OCI-LY3 (cell line): ENCODE measurements at regions not wholly inside any gene's neighbourhood (a gene's known extent, or its start where the extent isn't known, plus 50 kb on each side); places are given as distances from the start of the nearest gene placed in this dataset.
A peak's percentile ranks its signal among the peaks of the same experiment; 100 is the strongest.

Experiments
- H2AFZ ChIP-seq: fragments of 200-600, 300-600 bp; shearing (Covaris generic); 2 replicates; pipeline ENCODE4 v1.6.0; 2014; ENCODE audit warnings: antibody characterized with exemption, low read depth, low read length
- H3K27ac ChIP-seq: fragments of 200-600, 300-600 bp; sonication (generic); 2 replicates; pipeline ENCODE4 v1.5.1; 2014; ENCODE audit warnings: mild to moderate bottlenecking, low read length, moderate library complexity, mixed read lengths
- H3K27me3 ChIP-seq: fragments of 200-600, 300-600 bp; sonication (generic); 2 replicates; pipeline ENCODE4 v1.6.1; 2014; ENCODE audit warnings: low read depth, low read length, mixed read lengths
- H3K36me3 ChIP-seq: fragments of 200-600, 300-600 bp; sonication (generic); replicated peaks from 2 replicates; pipeline ENCODE3; 2014; ENCODE audit warnings: low read depth, low read length, mixed read lengths
- H3K4me1 ChIP-seq: fragments of 300-600, 200-600 bp; sonication (generic); 2 replicates; pipeline ENCODE4 v1.6.1; 2014; ENCODE audit warnings: low read length, mixed read lengths
- H3K4me2 ChIP-seq: fragments of 200-600, 300-600 bp; sonication (generic); 2 replicates; pipeline ENCODE4 v1.6.1; 2014; ENCODE audit warnings: low read length, mixed read lengths
- H3K4me3 ChIP-seq: fragments of 300-600, 200-600 bp; sonication (generic); 2 replicates; pipeline ENCODE4 v1.5.1; 2014; ENCODE audit warnings: antibody characterized with exemption, mild to moderate bottlenecking, low read length, moderate library complexity
- H3K79me2 ChIP-seq: fragments of 300-600, 200-600 bp; shearing (Covaris generic); 2 replicates; pipeline ENCODE4 v1.6.1; 2014; ENCODE audit warnings: mild to moderate bottlenecking, low read length, mixed read lengths
- H3K9ac ChIP-seq: fragments of 300-600, 200-600 bp; shearing (Covaris generic); 2 replicates; pipeline ENCODE4 v1.6.0; 2014; ENCODE audit warnings: mild to moderate bottlenecking, low read length, moderate library complexity
- H3K9me3 ChIP-seq: fragments of 200-600, 300-600 bp; shearing (Covaris generic); 2 replicates; pipeline ENCODE4 v1.6.1; 2014; ENCODE audit warnings: low read length, mixed read lengths; ENCODE audit not compliant: insufficient read depth
- H4K20me1 ChIP-seq: fragments of 200-600, 300-600 bp; sonication (generic); 2 replicates; pipeline ENCODE4 v1.6.1; 2016; ENCODE audit warnings: low read length, mixed read lengths; ENCODE audit not compliant: insufficient read depth
- EZH2phosphoT487 ChIP-seq: fragments of 200-600 bp; shearing (Covaris generic); IDR thresholded peaks from 2 replicates; pipeline ENCODE4 v1.6.1; 2018; ENCODE audit warnings: antibody characterized with exemption, mixed run types, low read depth
- TF ChIP-seq, protein P1 (sequence below): fragments of 200-600, 300-600 bp; sonication (generic); IDR thresholded peaks from 2 replicates; pipeline ENCODE4 v1.5.1; 2014; ENCODE audit warnings: antibody characterized with exemption, low read length, low read depth

DNA sequence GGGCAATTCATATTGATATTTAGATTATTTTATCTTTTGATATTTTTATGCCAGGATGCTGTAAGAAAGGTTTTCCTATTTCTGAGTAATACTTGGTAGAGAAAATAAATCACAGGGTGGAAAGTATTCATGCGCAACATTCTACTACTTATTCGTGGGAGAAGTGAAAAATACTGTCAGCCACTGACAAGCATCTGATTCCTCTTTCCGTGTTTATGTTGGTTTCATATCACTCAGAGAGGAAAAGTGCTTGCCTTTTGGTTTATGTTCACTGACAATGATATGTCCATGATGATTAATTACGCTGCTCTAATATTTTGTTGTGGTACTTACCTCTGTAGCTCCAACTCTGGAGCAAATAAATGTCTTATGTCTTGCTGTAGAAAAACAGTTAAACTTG, 429.4 kb downstream of the EDEM1 start:
- TF ChIP-seq, protein P1, sequence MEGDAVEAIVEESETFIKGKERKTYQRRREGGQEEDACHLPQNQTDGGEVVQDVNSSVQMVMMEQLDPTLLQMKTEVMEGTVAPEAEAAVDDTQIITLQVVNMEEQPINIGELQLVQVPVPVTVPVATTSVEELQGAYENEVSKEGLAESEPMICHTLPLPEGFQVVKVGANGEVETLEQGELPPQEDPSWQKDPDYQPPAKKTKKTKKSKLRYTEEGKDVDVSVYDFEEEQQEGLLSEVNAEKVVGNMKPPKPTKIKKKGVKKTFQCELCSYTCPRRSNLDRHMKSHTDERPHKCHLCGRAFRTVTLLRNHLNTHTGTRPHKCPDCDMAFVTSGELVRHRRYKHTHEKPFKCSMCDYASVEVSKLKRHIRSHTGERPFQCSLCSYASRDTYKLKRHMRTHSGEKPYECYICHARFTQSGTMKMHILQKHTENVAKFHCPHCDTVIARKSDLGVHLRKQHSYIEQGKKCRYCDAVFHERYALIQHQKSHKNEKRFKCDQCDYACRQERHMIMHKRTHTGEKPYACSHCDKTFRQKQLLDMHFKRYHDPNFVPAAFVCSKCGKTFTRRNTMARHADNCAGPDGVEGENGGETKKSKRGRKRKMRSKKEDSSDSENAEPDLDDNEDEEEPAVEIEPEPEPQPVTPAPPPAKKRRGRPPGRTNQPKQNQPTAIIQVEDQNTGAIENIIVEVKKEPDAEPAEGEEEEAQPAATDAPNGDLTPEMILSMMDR: no peak
- no peak for TF ChIP-seq EZH2phosphoT487
- no peaks in the 10 kb centered on the region for H3K9me3 ChIP-seq

DNA sequence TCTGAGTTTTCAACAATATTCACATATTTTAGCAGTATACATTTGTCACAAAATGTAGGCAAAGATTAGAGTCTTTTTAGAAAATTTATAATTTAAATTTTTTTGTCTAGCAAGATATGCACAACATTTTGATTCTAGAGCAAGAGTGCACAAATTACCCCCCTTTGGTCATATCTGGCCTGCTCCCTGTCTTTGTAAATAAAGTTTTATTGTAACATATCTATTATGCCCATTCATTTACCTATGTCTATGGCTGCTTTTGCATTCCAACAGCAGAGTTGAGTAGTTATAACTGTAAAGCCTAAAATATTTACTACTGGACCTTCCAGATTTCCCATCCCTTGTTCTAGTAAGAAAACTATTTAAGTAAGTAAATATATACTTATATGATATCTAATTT, 430.7 kb downstream of the EDEM1 start:
- Histone ChIP-seq H3K27ac (no peak overlapping the region), H3K27me3 (peaks cover 45% of the 10 kb centered on the region), H3K4me2 (no peak overlapping the region), H2AFZ (no peak overlapping the region), H3K79me2 (no peaks in the 10 kb centered on the region), H3K36me3 (no peaks in the 10 kb centered on the region), H3K4me3 (no peak overlapping the region), H3K9me3 (0 out of 2 replicates have a peak, but pooled peaks cover 5% of the 10 kb centered on the region), H3K9ac (no peak overlapping the region), H4K20me1 (peaks cover 3% of the 10 kb centered on the region; the same call in 1 of the 2 replicates), H3K4me1 (peaks cover 20% of the 10 kb centered on the region)
- TF ChIP-seq, protein P1: no peak
- no peak for TF ChIP-seq EZH2phosphoT487

More for the DNA sequence above, 429.4 kb downstream of the EDEM1 start:
- Histone ChIP-seq H3K9ac (no peak overlapping the region), H4K20me1 (peaks cover 3% of the 10 kb centered on the region; the same call in 1 of the 2 replicates), H3K27ac (no peak overlapping the region), H3K27me3 (peaks cover 58% of the 10 kb centered on the region), H3K79me2 (no peaks in the 10 kb centered on the region), H3K4me2 (peak overlapping the region; percentile 52), H3K36me3 (no peaks in the 10 kb centered on the region), H2AFZ (no peak overlapping the region), H3K4me1 (peaks cover 20% of the 10 kb centered on the region), H3K4me3 (0 out of 2 replicates have a peak overlapping the region, but pooled peaks have one; percentile 14)

DNA sequence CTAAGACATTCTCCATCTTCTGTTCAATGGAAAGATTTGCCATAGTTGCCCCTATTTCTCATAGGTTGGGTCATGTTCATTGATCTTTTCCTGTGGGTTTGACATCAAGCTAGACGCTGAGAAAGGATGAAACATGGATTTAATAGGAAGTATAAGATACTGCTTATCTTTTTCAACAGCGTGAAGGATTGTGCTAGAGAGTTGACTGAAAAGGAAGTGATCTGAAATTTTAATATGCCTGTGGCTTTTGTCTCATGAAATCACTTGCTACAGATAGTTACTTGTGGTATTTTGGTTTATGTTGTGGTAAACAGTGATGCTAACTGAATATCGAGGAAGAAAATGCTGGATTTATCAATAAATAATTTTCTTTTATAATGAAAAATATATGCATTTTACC, 442.9 kb downstream of the EDEM1 start:
- Histone ChIP-seq H3K9me3 (peaks cover under 1% of the 10 kb centered on the region; the same call in 1 of the 2 replicates), H3K4me2 (no peak overlapping the region), H3K79me2 (no peaks in the 10 kb centered on the region), H3K4me3 (no peak overlapping the region), H3K9ac (no peak overlapping the region), H3K36me3 (no peaks in the 10 kb centered on the region), H2AFZ (no peak overlapping the region), H4K20me1 (no peaks in the 10 kb centered on the region), H3K27ac (no peak overlapping the region), H3K4me1 (peaks cover 8% of the 10 kb centered on the region), H3K27me3 (no peaks in the 10 kb centered on the region)
- no peak for TF ChIP-seq EZH2phosphoT487
- TF ChIP-seq, protein P1: no peak

DNA sequence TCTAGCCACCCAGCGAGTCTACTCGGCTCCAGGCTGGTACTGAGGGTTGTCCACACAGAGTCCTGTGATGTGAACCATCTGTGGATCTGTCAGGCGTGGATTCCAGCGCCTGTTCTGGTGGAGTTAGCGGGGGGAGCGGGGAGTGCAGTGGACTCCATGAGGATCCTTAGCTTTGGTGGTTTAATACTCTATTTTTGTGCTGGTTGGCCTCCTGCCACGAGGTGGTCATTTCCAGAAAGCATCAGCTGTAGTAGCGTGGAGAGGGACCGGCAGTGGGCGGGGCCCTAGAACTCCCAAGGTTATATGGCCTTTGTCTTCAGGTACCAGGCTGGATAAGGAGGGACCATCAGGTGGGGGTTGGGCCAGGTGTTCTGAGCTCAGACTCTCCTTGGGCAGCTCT, 446.5 kb downstream of the EDEM1 start:
- Histone ChIP-seq H3K4me1 (peaks cover 13% of the 10 kb centered on the region), H3K36me3 (no peaks in the 10 kb centered on the region), H3K9ac (no peak overlapping the region), H3K4me3 (no peak overlapping the region), H3K79me2 (no peaks in the 10 kb centered on the region), H3K27me3 (no peaks in the 10 kb centered on the region), H4K20me1 (no peaks in the 10 kb centered on the region), H3K9me3 (peaks cover 11% of the 10 kb centered on the region; the same call in 1 of the 2 replicates), H2AFZ (no peak overlapping the region), H3K27ac (no peak overlapping the region), H3K4me2 (no peak overlapping the region)
- TF ChIP-seq, protein P1: no peak
- no peak for TF ChIP-seq EZH2phosphoT487
